IMR-90 (cell line): ENCODE measurements at regions not wholly inside any gene's neighbourhood (a gene's known extent, or its start where the extent isn't known, plus 50 kb on each side); places are given as distances from the start of the nearest gene placed in this dataset.

Experiments used
- ATAC-seq: fragments of 200-7000 bp; cut with Tn5 transposase; 2 replicates; pipeline ENCODE4 v1.9.1; 2020; ENCODE audit warnings: low read depth, mild to moderate bottlenecking, moderate library complexity
- BruUV-seq: library from RNA; stranded (reverse); fragments of 400-500 nt; replicated peaks from 2 replicates; lab custom pipeline; 2021; lab: Mats Ljungman, UMichigan
- CTCF ChIA-PET: fragments of 300-600 bp; formaldehyde crosslinking; extraction: SDS; loops from one replicate; lab custom pipeline; 2021; ENCODE audit warnings: antibody characterized with exemption; lab: Yijun Ruan, JAX
- POLR2A ChIA-PET: fragments of 300-600 bp; sonication (Branson Sonifier 250); formaldehyde crosslinking; loops from one replicate; lab custom pipeline; 2022; ENCODE audit warnings: antibody characterized with exemption; ENCODE audit not compliant: unreplicated experiment; lab: Charles Lee
- DNase-seq: peaks from one replicate; pipeline ENCODE4 v3.0.0; 2013
- H2AFZ ChIP-seq: replicated peaks from 2 replicates; pipeline ENCODE3; 2013; ENCODE audit warnings: low read length, mild to moderate bottlenecking; ENCODE audit not compliant: poor library complexity
- H2AK5ac ChIP-seq: 2 replicates; pipeline ENCODE4 v1.6.1; 2013; ENCODE audit warnings: low read depth, low read length, inconsistent platforms
- H2AK9ac ChIP-seq: replicated peaks from 2 replicates; pipeline ENCODE3; 2013; ENCODE audit warnings: mild to moderate bottlenecking, low read depth, low read length, moderate library complexity; ENCODE audit not compliant: poor library complexity
- H2BK120ac ChIP-seq: 2 replicates; pipeline ENCODE4 v1.6.1; 2013; ENCODE audit warnings: low read depth, low read length, inconsistent platforms
- H2BK15ac ChIP-seq: 3 replicates; pipeline ENCODE4 v1.6.1; 2013; ENCODE audit warnings: low read depth, low read length, inconsistent platforms
- H2BK20ac ChIP-seq: 2 replicates; pipeline ENCODE4 v1.6.1; 2013; ENCODE audit warnings: low read depth, mild to moderate bottlenecking, inconsistent platforms, low read length, moderate library complexity
- H2BK5ac ChIP-seq: 2 replicates; pipeline ENCODE4 v1.6.1; 2013; ENCODE audit warnings: mild to moderate bottlenecking, low read depth, low read length, inconsistent platforms; ENCODE audit not compliant: poor library complexity, severe bottlenecking
- H3K14ac ChIP-seq: replicated peaks from 2 replicates; pipeline ENCODE4 v1.6.1; 2013; ENCODE audit warnings: low read depth, low read length, inconsistent platforms
- H3K18ac ChIP-seq: 2 replicates; pipeline ENCODE4 v1.6.1; 2013; ENCODE audit warnings: low read depth, low read length, control low read depth
- H3K23ac ChIP-seq: 2 replicates; pipeline ENCODE4 v1.6.1; 2013; ENCODE audit warnings: low read depth, low read length, inconsistent platforms
- H3K27ac ChIP-seq: 2 replicates; pipeline ENCODE4 v1.5.1; 2013; ENCODE audit warnings: mild to moderate bottlenecking, control low read depth, low read length; ENCODE audit not compliant: insufficient read depth
- H3K27me3 ChIP-seq: 2 replicates; pipeline ENCODE4 v1.6.1; 2013; ENCODE audit warnings: low read length; ENCODE audit not compliant: control insufficient read depth, insufficient read depth
- H3K36me3 ChIP-seq: 2 replicates; pipeline ENCODE4 v1.6.1; 2013; ENCODE audit warnings: low read length, mixed read lengths; ENCODE audit not compliant: control insufficient read depth, insufficient read depth
- H3K4ac ChIP-seq: 2 replicates; pipeline ENCODE4 v1.6.1; 2013; ENCODE audit warnings: low read depth, low read length, inconsistent platforms
- H3K4me1 ChIP-seq: 2 replicates; pipeline ENCODE4 v1.6.1; 2013; ENCODE audit warnings: low read length, mixed read lengths; ENCODE audit not compliant: control insufficient read depth, insufficient read depth
- H3K4me2 ChIP-seq: 2 replicates; pipeline ENCODE4 v1.6.1; 2013; ENCODE audit warnings: low read depth, mild to moderate bottlenecking, control low read depth, low read length, moderate library complexity
- H3K4me3 ChIP-seq: 2 replicates; pipeline ENCODE4 v1.5.1; 2013; ENCODE audit warnings: low read depth, mild to moderate bottlenecking, control low read depth, low read length, moderate library complexity; ENCODE audit not compliant: insufficient read depth
- H3K56ac ChIP-seq: 2 replicates; pipeline ENCODE4 v1.6.1; 2013; ENCODE audit warnings: low read length, inconsistent platforms; ENCODE audit not compliant: insufficient read depth; ENCODE audit errors: extremely low read depth
- H3K79me1 ChIP-seq, 2 experiments: 2 replicates each; pipeline ENCODE4 v1.6.1; 2013; ENCODE audit warnings: low read length in 2 of 2, inconsistent platforms in 1 of 2, low read depth in 1 of 2
- H3K9ac ChIP-seq: 2 replicates; pipeline ENCODE4 v1.6.1; 2013; ENCODE audit warnings: low read depth, low read length, control low read depth
- H3K9me1 ChIP-seq: 2 replicates; pipeline ENCODE4 v1.6.1; 2013; ENCODE audit warnings: low read length, inconsistent platforms; ENCODE audit not compliant: insufficient read depth
- H3K9me3 ChIP-seq: 2 replicates; pipeline ENCODE4 v1.6.1; 2013; ENCODE audit warnings: low read length; ENCODE audit not compliant: control insufficient read depth, insufficient read depth
- H4K20me1 ChIP-seq: 2 replicates; pipeline ENCODE4 v1.6.1; 2013; ENCODE audit warnings: low read length, inconsistent platforms; ENCODE audit not compliant: insufficient read depth
- H4K5ac ChIP-seq: 2 replicates; pipeline ENCODE4 v1.6.1; 2013; ENCODE audit warnings: mild to moderate bottlenecking, low read depth, low read length, control low read depth
- H4K8ac ChIP-seq, 2 experiments: 2 replicates each; pipeline ENCODE4 v1.6.1; 2013; ENCODE audit warnings: low read depth in 2 of 2, low read length in 2 of 2, control low read depth in 1 of 2, inconsistent platforms in 1 of 2
- H4K91ac ChIP-seq: 2 replicates; pipeline ENCODE4 v1.6.1; 2013; ENCODE audit warnings: low read depth, low read length, inconsistent platforms; ENCODE audit not compliant: insufficient read depth
- BHLHE40 ChIP-seq: fragments of 150-350 bp; IDR thresholded peaks from 2 replicates; pipeline ENCODE4 v1.6.1; 2016; ENCODE audit warnings: mild to moderate bottlenecking, low read depth, low read length
- CEBPB ChIP-seq: IDR thresholded peaks from 2 replicates; pipeline ENCODE4 v1.6.1; 2012; ENCODE audit warnings: low read depth, low read length, improper control_type of control experiment
- CHD1 ChIP-seq: IDR thresholded peaks from 2 replicates; pipeline ENCODE4 v1.6.1; 2012; ENCODE audit warnings: low read depth, low read length, improper control_type of control experiment
- FOS ChIP-seq: fragments of 150-350 bp; IDR thresholded peaks from 2 replicates; pipeline ENCODE4 v1.6.1; 2016; ENCODE audit warnings: low read depth, low read length
- MAFK ChIP-seq: IDR thresholded peaks from 2 replicates; pipeline ENCODE4 v1.6.1; 2012; ENCODE audit warnings: low read depth, low read length, improper control_type of control experiment
- MAZ ChIP-seq: IDR thresholded peaks from 2 replicates; pipeline ENCODE4 v1.6.1; 2012; ENCODE audit warnings: low read depth, mild to moderate bottlenecking, low read length, improper control_type of control experiment, moderate library complexity, borderline replicate concordance
- MXI1 ChIP-seq: IDR thresholded peaks from 2 replicates; pipeline ENCODE4 v1.6.1; 2012; ENCODE audit warnings: low read depth, mild to moderate bottlenecking, low read length, moderate library complexity, borderline replicate concordance
- NFE2L2 ChIP-seq: fragments of 150-350 bp; IDR thresholded peaks from 2 replicates; pipeline ENCODE4 v1.6.1; 2016; ENCODE audit warnings: low read depth, mild to moderate bottlenecking, low read length
- POLR2A ChIP-seq: IDR thresholded peaks from 2 replicates; pipeline ENCODE4 v1.6.1; 2012; ENCODE audit warnings: mild to moderate bottlenecking, low read depth, low read length
- RAD21 ChIP-seq: IDR thresholded peaks from 2 replicates; pipeline ENCODE4 v1.6.1; 2012; ENCODE audit warnings: low read length, improper control_type of control experiment
- RFX5 ChIP-seq: IDR thresholded peaks from 2 replicates; pipeline ENCODE4 v1.8.0; 2012; ENCODE audit warnings: low read depth, mild to moderate bottlenecking, low read length, moderate library complexity
- SMC3 ChIP-seq: fragments of 150-350 bp; IDR thresholded peaks from 2 replicates; pipeline ENCODE4 v1.6.1; 2016; ENCODE audit warnings: low read depth, mild to moderate bottlenecking, antibody characterized with exemption, low read length, moderate library complexity
- WGBS, 2 experiments: methylation state at CpG; one replicate each; pipeline versions ENCODE4 v1.1.5 to v1.1.7; 2013; ENCODE audit warnings: missing lambda C conversion rate in 2 of 2; ENCODE audit not compliant: insufficient read length in 1 of 2; ENCODE audit errors: extremely low coverage in 2 of 2; 5-methylcytosine and 5-hydroxymethylcytosine counted together
- dilution Hi-C: fragments of 300-500 bp; cut with HindIII; formaldehyde crosslinking; loops from one replicate; pipeline ENCODE4 v1.14.3; 2018; ENCODE audit warnings: low sequenced_read_pairs; ENCODE audit not compliant: unreplicated experiment
- in situ Hi-C: fragments of 300-500 bp; cut with MboI; formaldehyde crosslinking; loops from 3 replicates; pipeline ENCODE4 v1.14.3; 2019; ENCODE audit warnings: low sequenced_read_pairs, inconsistent platforms, mixed read lengths
- intact Hi-C: fragments of 100-400 bp; cut with micrococcal nuclease; formaldehyde crosslinking; loops from 2 replicates; pipeline ENCODE4 v1.10.0; 2022
- TF ChIP-seq, protein P1 (sequence below): fragments of 150-350 bp; IDR thresholded peaks from 2 replicates; pipeline ENCODE4 v1.6.1; 2016; ENCODE audit warnings: low read depth, mild to moderate bottlenecking, low read length, moderate library complexity, borderline replicate concordance
- TF ChIP-seq, protein P2 (sequence below): fragments of 150-350 bp; IDR thresholded peaks from 2 replicates; pipeline ENCODE4 v1.6.1; 2017; ENCODE audit warnings: mild to moderate bottlenecking, antibody characterized with exemption, low read length, low read depth
- TF ChIP-seq, protein P3 (sequence below): conservative IDR thresholded peaks from 2 replicates; pipeline ENCODE4 v1.5.1; 2012; ENCODE audit warnings: mild to moderate bottlenecking, low read depth, low read length, improper control_type of control experiment

DNA sequence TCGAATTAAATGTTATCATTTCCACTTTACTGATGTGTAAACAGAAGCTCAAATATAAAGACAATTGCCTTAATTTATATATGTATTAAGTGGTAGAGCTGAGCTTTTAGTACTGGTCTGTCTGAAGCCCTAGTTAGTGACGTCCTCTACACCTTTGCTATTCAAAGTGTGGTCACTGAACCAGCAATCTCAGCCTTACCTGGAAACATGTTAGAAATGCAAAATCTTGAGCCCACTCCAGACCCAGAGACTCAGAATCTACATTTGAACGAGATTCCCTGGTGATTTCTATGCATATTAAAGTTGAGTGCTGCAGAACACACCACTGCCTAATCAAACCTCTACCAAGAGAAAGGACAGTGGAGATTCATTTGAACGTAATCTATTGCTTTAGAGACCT is 88.3 kb upstream of the MPDZ start:
- Histone ChIP-seq H3K4me2 (no peak overlapping the region), H3K36me3 (no peaks in the 10 kb centered on the region), H3K18ac (no peak overlapping the region), H3K4ac (no peak overlapping the region), H3K9me3 (no peaks in the 10 kb centered on the region), H3K9me1 (no peaks in the 10 kb centered on the region), H2BK5ac (no peak overlapping the region), H3K27ac (no peak overlapping the region), H3K14ac (no peak overlapping the region), H3K4me3 (no peak overlapping the region), H2BK120ac (no peak overlapping the region), H4K91ac (no peak overlapping the region), H2BK15ac (no peak overlapping the region), H3K56ac (no peak overlapping the region), H4K20me1 (no peaks in the 10 kb centered on the region), H2AK5ac (no peak overlapping the region), H2BK20ac (no peak overlapping the region), H2AK9ac (no peak overlapping the region), H3K9ac (no peak overlapping the region), H2AFZ (no peak overlapping the region), H4K8ac (no peak overlapping the region), H3K27me3 (peaks cover 11% of the 10 kb centered on the region), H3K4me1 (no peaks in the 10 kb centered on the region), H4K5ac (no peak overlapping the region), H3K79me1 (no peaks in the 10 kb centered on the region), H3K23ac (no peak overlapping the region)
- ChIA-PET POLR2A (no interaction called here), CTCF (no interaction called here)
- intact Hi-C loops: no loop called here
- BruUV-seq: no TSS peak
- in situ Hi-C loops: no loop called here
- no CpG with 5 or more reads among the region's 4 CpGs for WGBS, 2 experiments
- ATAC-seq: no peak
- no peak for TF ChIP-seq CEBPB
- no peak for TF ChIP-seq RFX5
- no peak for TF ChIP-seq RAD21
- TF ChIP-seq NFE2L2: no peak
- TF ChIP-seq FOS: no peak
- TF ChIP-seq MXI1: no peak
- TF ChIP-seq, protein P1, sequence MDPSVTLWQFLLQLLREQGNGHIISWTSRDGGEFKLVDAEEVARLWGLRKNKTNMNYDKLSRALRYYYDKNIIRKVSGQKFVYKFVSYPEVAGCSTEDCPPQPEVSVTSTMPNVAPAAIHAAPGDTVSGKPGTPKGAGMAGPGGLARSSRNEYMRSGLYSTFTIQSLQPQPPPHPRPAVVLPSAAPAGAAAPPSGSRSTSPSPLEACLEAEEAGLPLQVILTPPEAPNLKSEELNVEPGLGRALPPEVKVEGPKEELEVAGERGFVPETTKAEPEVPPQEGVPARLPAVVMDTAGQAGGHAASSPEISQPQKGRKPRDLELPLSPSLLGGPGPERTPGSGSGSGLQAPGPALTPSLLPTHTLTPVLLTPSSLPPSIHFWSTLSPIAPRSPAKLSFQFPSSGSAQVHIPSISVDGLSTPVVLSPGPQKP: no peak
- no peak for TF ChIP-seq POLR2A
- TF ChIP-seq MAZ: no peak
- no peak for TF ChIP-seq CHD1
- no peak for TF ChIP-seq MAFK
- no peak for TF ChIP-seq BHLHE40
- TF ChIP-seq, protein P2, sequence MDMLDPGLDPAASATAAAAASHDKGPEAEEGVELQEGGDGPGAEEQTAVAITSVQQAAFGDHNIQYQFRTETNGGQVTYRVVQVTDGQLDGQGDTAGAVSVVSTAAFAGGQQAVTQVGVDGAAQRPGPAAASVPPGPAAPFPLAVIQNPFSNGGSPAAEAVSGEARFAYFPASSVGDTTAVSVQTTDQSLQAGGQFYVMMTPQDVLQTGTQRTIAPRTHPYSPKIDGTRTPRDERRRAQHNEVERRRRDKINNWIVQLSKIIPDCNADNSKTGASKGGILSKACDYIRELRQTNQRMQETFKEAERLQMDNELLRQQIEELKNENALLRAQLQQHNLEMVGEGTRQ: no peak
- no peak for TF ChIP-seq SMC3
- TF ChIP-seq, protein P3, sequence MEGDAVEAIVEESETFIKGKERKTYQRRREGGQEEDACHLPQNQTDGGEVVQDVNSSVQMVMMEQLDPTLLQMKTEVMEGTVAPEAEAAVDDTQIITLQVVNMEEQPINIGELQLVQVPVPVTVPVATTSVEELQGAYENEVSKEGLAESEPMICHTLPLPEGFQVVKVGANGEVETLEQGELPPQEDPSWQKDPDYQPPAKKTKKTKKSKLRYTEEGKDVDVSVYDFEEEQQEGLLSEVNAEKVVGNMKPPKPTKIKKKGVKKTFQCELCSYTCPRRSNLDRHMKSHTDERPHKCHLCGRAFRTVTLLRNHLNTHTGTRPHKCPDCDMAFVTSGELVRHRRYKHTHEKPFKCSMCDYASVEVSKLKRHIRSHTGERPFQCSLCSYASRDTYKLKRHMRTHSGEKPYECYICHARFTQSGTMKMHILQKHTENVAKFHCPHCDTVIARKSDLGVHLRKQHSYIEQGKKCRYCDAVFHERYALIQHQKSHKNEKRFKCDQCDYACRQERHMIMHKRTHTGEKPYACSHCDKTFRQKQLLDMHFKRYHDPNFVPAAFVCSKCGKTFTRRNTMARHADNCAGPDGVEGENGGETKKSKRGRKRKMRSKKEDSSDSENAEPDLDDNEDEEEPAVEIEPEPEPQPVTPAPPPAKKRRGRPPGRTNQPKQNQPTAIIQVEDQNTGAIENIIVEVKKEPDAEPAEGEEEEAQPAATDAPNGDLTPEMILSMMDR: no peak
- DNase-seq: no peak
- dilution Hi-C loops: no loop called here
